ENCODE measurements at regions not wholly inside any gene's neighbourhood (a gene's known extent, or its start where the extent isn't known, plus 50 kb on each side); places are given as distances from the start of the nearest gene placed in this dataset.
"Not testable (repeated sequence)": the region's sequence is repeated elsewhere in the genome, so short reads cannot be mapped to it uniquely, and the experiment has no call there.

DNA sequence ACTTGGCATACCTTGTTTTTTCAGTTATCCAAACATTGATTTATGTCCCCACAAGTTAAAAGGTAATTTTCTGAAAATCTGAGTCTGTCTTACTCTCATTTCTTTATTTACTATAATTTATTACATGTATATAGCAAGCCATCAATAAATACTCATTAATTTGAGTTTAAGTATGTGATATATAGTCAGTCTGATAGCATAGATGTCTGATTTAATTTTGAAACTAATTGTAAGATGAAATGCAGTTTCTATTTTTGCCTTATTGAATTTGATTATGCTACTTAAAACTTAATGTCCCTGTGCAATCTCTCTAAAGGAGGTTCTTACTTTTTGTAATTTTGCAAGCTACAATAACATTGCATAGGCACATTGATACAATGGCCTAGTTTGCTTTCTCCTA lies 2418.6 kb downstream of the ARAP2 start:
- ATAC-seq: peak; percentile 60; the same call in 2 of the 3 replicates
- TF ChIP-seq GLIS3 (CRISPR knock-in tag; IDR thresholded peaks at IDR 0.05) (no peak), ZC3H10 (CRISPR knock-in tag; IDR thresholded peaks at IDR 0.05) (peak; percentile 53; the same call in 1 of the 2 replicates), ZNF70 (CRISPR knock-in tag; IDR thresholded peaks at IDR 0.05) (no peak), PPARA (CRISPR knock-in tag; IDR thresholded peaks at IDR 0.05; ENCODE audit: borderline replicate concordance) (no peak), ARNTL (CRISPR knock-in tag; IDR thresholded peaks at IDR 0.05; ENCODE audit: borderline replicate concordance, low read depth) (no peak), TCF4 (CRISPR knock-in tag; IDR thresholded peaks at IDR 0.05; ENCODE audit: borderline replicate concordance) (0 out of 2 replicates have a peak, but pooled peaks have one; percentile 46), ISL1 (CRISPR knock-in tag; IDR thresholded peaks at IDR 0.05) (peak; percentile 98), OSR1 (CRISPR knock-in tag; IDR thresholded peaks at IDR 0.05) (no peak), ZNF565 (CRISPR knock-in tag; conservative IDR thresholded peaks at IDR 0.05; ENCODE audit: low read depth) (no peak), ESRRG (CRISPR knock-in tag; IDR thresholded peaks at IDR 0.05) (no peak), ZNF8 (CRISPR knock-in tag; IDR thresholded peaks at IDR 0.05) (no peak), RARB (CRISPR knock-in tag; IDR thresholded peaks at IDR 0.05) (no peak), CSDC2 (CRISPR knock-in tag; IDR thresholded peaks at IDR 0.05) (no peak), TOX (CRISPR knock-in tag; IDR thresholded peaks at IDR 0.05; ENCODE audit: borderline replicate concordance) (peak; percentile 85), ZFP30 (CRISPR knock-in tag; IDR thresholded peaks at IDR 0.05) (no peak), ZFP3 (CRISPR knock-in tag; IDR thresholded peaks at IDR 0.05) (no peak), BACH2 (CRISPR knock-in tag; IDR thresholded peaks at IDR 0.05; ENCODE audit: borderline replicate concordance) (no peak), SNAI2 (CRISPR knock-in tag; IDR thresholded peaks at IDR 0.05) (no peak)
- TF ChIP-seq, protein P1, sequence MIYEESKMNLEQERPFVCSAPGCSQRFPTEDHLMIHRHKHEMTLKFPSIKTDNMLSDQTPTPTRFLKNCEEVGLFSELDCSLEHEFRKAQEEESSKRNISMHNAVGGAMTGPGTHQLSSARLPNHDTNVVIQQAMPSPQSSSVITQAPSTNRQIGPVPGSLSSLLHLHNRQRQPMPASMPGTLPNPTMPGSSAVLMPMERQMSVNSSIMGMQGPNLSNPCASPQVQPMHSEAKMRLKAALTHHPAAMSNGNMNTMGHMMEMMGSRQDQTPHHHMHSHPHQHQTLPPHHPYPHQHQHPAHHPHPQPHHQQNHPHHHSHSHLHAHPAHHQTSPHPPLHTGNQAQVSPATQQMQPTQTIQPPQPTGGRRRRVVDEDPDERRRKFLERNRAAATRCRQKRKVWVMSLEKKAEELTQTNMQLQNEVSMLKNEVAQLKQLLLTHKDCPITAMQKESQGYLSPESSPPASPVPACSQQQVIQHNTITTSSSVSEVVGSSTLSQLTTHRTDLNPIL (CRISPR knock-in tag; IDR thresholded peaks at IDR 0.05; ENCODE audit: low read depth): peak; percentile 71; the same call in 1 of the 2 replicates
- TF ChIP-seq, protein P2, sequence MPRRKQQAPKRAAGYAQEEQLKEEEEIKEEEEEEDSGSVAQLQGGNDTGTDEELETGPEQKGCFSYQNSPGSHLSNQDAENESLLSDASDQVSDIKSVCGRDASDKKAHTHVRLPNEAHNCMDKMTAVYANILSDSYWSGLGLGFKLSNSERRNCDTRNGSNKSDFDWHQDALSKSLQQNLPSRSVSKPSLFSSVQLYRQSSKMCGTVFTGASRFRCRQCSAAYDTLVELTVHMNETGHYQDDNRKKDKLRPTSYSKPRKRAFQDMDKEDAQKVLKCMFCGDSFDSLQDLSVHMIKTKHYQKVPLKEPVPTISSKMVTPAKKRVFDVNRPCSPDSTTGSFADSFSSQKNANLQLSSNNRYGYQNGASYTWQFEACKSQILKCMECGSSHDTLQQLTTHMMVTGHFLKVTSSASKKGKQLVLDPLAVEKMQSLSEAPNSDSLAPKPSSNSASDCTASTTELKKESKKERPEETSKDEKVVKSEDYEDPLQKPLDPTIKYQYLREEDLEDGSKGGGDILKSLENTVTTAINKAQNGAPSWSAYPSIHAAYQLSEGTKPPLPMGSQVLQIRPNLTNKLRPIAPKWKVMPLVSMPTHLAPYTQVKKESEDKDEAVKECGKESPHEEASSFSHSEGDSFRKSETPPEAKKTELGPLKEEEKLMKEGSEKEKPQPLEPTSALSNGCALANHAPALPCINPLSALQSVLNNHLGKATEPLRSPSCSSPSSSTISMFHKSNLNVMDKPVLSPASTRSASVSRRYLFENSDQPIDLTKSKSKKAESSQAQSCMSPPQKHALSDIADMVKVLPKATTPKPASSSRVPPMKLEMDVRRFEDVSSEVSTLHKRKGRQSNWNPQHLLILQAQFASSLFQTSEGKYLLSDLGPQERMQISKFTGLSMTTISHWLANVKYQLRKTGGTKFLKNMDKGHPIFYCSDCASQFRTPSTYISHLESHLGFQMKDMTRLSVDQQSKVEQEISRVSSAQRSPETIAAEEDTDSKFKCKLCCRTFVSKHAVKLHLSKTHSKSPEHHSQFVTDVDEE (CRISPR knock-in tag; IDR thresholded peaks at IDR 0.05): no peak
- TF ChIP-seq, protein P3, sequence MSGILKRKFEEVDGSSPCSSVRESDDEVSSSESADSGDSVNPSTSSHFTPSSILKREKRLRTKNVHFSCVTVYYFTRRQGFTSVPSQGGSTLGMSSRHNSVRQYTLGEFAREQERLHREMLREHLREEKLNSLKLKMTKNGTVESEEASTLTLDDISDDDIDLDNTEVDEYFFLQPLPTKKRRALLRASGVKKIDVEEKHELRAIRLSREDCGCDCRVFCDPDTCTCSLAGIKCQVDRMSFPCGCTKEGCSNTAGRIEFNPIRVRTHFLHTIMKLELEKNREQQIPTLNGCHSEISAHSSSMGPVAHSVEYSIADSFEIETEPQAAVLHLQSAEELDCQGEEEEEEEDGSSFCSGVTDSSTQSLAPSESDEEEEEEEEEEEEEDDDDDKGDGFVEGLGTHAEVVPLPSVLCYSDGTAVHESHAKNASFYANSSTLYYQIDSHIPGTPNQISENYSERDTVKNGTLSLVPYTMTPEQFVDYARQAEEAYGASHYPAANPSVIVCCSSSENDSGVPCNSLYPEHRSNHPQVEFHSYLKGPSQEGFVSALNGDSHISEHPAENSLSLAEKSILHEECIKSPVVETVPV (CRISPR knock-in tag; IDR thresholded peaks at IDR 0.05): 0 out of 2 replicates have a peak, but pooled peaks have one; percentile 62
- TF ChIP-seq, protein P4, sequence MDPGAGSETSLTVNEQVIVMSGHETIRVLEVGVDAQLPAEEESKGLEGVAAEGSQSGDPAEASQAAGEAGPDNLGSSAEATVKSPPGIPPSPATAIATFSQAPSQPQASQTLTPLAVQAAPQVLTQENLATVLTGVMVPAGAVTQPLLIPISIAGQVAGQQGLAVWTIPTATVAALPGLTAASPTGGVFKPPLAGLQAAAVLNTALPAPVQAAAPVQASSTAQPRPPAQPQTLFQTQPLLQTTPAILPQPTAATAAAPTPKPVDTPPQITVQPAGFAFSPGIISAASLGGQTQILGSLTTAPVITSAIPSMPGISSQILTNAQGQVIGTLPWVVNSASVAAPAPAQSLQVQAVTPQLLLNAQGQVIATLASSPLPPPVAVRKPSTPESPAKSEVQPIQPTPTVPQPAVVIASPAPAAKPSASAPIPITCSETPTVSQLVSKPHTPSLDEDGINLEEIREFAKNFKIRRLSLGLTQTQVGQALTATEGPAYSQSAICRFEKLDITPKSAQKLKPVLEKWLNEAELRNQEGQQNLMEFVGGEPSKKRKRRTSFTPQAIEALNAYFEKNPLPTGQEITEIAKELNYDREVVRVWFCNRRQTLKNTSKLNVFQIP (CRISPR knock-in tag; IDR thresholded peaks at IDR 0.05; ENCODE audit: borderline replicate concordance, low read depth): peak; percentile 54; the same call in 1 of the 2 replicates
- TF ChIP-seq, protein P5, sequence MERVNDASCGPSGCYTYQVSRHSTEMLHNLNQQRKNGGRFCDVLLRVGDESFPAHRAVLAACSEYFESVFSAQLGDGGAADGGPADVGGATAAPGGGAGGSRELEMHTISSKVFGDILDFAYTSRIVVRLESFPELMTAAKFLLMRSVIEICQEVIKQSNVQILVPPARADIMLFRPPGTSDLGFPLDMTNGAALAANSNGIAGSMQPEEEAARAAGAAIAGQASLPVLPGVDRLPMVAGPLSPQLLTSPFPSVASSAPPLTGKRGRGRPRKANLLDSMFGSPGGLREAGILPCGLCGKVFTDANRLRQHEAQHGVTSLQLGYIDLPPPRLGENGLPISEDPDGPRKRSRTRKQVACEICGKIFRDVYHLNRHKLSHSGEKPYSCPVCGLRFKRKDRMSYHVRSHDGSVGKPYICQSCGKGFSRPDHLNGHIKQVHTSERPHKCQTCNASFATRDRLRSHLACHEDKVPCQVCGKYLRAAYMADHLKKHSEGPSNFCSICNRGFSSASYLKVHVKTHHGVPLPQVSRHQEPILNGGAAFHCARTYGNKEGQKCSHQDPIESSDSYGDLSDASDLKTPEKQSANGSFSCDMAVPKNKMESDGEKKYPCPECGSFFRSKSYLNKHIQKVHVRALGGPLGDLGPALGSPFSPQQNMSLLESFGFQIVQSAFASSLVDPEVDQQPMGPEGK (CRISPR knock-in tag; IDR thresholded peaks at IDR 0.05; ENCODE audit: borderline replicate concordance): peak; percentile 91; the same call in 1 of the 2 replicates

DNA sequence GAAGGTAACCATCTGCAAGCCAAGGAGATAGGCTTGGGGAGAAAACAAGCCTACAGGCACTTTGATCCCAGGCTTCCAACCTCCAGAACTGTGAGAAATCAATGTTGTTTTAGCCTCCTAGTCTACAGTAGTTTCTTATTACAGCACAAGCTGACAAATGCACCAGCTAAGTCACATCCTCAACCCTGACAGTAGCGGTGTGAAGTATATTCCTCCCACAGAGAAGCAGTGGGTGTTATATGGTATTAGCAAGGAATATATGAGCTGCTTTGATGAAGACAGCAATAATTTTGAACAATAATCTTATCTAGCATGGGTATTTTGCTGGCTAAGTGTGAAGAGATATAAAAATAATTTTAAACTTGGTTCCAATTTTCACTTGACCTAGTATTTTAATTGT lies 2415.0 kb downstream of the ARAP2 start:
- not testable (repeated sequence) for ATAC-seq

Measured in SK-N-SH treated with all-trans-retinoic acid at 6 μM for 48 hours (cell line).